Activated CD8-positive, alpha-beta memory T cell treated with anti-CD3 and anti-CD28 coated beads for 24 hours (primary cell): ENCODE measurements at regions not wholly inside any gene's neighbourhood (a gene's known extent, or its start where the extent isn't known, plus 50 kb on each side); places are given as distances from the start of the nearest gene placed in this dataset.

ENCODE experiments used
- DNase-seq: peaks from one replicate; pipeline ENCODE4 v3.0.0-alpha.2; 2020

- DNase-seq = no peak
Measured at GRCh38 chr14:32006263-32007110, 70.6 kb upstream of the ARHGAP5 start.

GRCh38 chr14:32007755-32008362 lies 69.2 kb upstream of the ARHGAP5 start:
- no peak for DNase-seq

GRCh38 chr14:32008602-32009193 lies 68.4 kb upstream of the ARHGAP5 start:
- no peak for DNase-seq

- no peak for DNase-seq
Measured at GRCh38 chr14:32009221-32009975, 67.7 kb upstream of the ARHGAP5 start.

- DNase-seq = no peak
Measured at GRCh38 chr14:32009976-32010581, 67.0 kb upstream of the ARHGAP5 start.

- no peak for DNase-seq
Measured at GRCh38 chr14:32010604-32011125, 66.4 kb upstream of the ARHGAP5 start.

- no peak for DNase-seq
Measured at GRCh38 chr14:32011225-32011624, 65.9 kb upstream of the ARHGAP5 start.

- DNase-seq = no peak
Measured at GRCh38 chr14:32012062-32012461, 65.0 kb upstream of the ARHGAP5 start.

- no peak for DNase-seq
Measured at GRCh38 chr14:32012571-32012970, 64.5 kb upstream of the ARHGAP5 start.

GRCh38 chr14:32013083-32013482 lies 64.0 kb upstream of the ARHGAP5 start:
- no peak for DNase-seq

- no peak for DNase-seq
Measured at GRCh38 chr14:32014057-32014456, 63.0 kb upstream of the ARHGAP5 start.

- DNase-seq = no peak
Measured at GRCh38 chr14:32014498-32014897, 62.6 kb upstream of the ARHGAP5 start.

- DNase-seq = no peak
Measured at GRCh38 chr14:32015166-32015565, 61.9 kb upstream of the ARHGAP5 start.

- no peak for DNase-seq
Measured at GRCh38 chr14:32017587-32017986, 59.5 kb upstream of the ARHGAP5 start.

- no peak for DNase-seq
Measured at GRCh38 chr14:32018391-32019092, 58.6 kb upstream of the ARHGAP5 start.

- DNase-seq = no peak
Measured at GRCh38 chr14:32019276-32019675, 57.8 kb upstream of the ARHGAP5 start.

GRCh38 chr14:32020882-32021281 lies 56.2 kb upstream of the ARHGAP5 start:
- no peak for DNase-seq

GRCh38 chr14:32021341-32021740 lies 55.8 kb upstream of the ARHGAP5 start:
- no peak for DNase-seq

- DNase-seq = no peak
Measured at GRCh38 chr14:32022525-32022924, 54.6 kb upstream of the ARHGAP5 start.

- no peak for DNase-seq
Measured at GRCh38 chr14:32022938-32023466, 54.1 kb upstream of the ARHGAP5 start.

- DNase-seq = no peak
Measured at GRCh38 chr14:32023540-32023939, 53.6 kb upstream of the ARHGAP5 start.
